Testis (tissue), 2 donors: ENCODE measurements at regions not wholly inside any gene's neighbourhood (a gene's known extent, or its start where the extent isn't known, plus 50 kb on each side); places are given as distances from the start of the nearest gene placed in this dataset.
"Not testable (repeated sequence)": the region's sequence is repeated elsewhere in the genome, so short reads cannot be mapped to it uniquely, and the experiment has no call there.

ENCODE experiments used
- DNase-seq: peaks from one replicate; pipeline ENCODE4 v3.0.0-alpha.2; 2019
- H3K27ac ChIP-seq, 2 donors: fragments of 200-600 bp; sonication (generic); one replicate each; pipeline ENCODE4 v1.5.1; 2019
- H3K27me3 ChIP-seq: fragments of 200-600 bp; sonication (generic); one replicate; pipeline ENCODE4 v1.5.1; 2019
- H3K36me3 ChIP-seq: fragments of 200-600 bp; sonication (generic); one replicate; pipeline ENCODE4 v1.5.1; 2017; ENCODE audit warnings: low read depth; ENCODE audit errors: missing control alignments
- H3K4me1 ChIP-seq: fragments of 200-600 bp; sonication (generic); one replicate; pipeline ENCODE4 v1.5.1; 2019
- H3K4me3 ChIP-seq, 2 donors: fragments of 200-600 bp; sonication (generic); one replicate each; pipeline ENCODE4 v1.5.1; 2017 to 2019
- H3K9me3 ChIP-seq: fragments of 200-600 bp; sonication (generic); one replicate; pipeline ENCODE4 v1.5.1; 2017
- POLR2A ChIP-seq: fragments of 450-650 bp; IDR thresholded peaks from one replicate; pipeline ENCODE4 v1.6.1; 2017; ENCODE audit warnings: antibody characterized with exemption, mild to moderate bottlenecking, moderate library complexity
- WGBS, 2 donors: methylation state at CpG; one replicate each; pipeline ENCODE4 v1.1.5; 2018; 5-methylcytosine and 5-hydroxymethylcytosine counted together
- intact Hi-C: fragments of 100-400 bp; cut with DNase I; formaldehyde crosslinking; loops from one replicate; pipeline ENCODE4 v1.15.1; 2023; ENCODE audit warnings: low total_unique reads
- TF ChIP-seq, protein P1 (sequence below), 3 experiments: fragments of 450-650 bp in 2 of 3; fragments of 200-600 bp in 1 of 3; sonication (generic) in 1 of 3; IDR thresholded peaks; one replicate each; pipeline ENCODE4 v1.5.1; 2016 to 2019; ENCODE audit warnings: antibody characterized with exemption in 3 of 3, mild to moderate bottlenecking in 2 of 3, moderate library complexity in 1 of 3

DNA sequence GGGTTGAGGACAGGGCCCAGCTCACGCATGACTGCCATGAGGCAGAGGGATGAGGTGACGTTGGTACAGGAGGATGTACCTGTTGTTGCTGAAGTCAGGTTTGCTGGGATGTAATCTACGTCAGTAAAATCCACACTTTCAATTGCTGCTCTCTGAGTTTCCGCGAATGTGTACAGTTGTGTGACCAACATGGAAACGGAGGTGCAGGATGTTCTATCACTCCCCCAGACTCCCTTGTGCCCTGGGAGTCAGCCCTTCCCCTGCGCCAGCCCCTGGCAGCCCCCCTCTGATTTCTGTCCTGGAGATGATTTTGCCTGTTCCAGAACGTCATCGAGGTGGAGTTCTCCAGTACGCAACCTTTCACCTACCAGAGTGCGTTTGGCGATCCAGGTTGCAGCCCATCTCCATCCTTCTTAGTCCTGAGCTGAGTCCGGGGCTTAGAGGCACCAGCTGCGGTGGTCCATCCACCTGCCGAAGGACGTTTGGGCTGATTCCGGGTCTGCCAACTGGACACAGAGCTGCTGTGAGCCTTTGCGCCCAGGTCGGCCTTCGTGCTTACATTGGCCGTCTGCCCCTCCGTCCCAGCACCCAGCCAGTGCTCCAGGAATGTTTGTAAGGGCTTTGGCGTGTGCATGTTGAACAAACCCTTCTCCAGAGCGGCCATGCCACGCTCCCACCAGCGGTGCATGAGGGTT lies 213.5 kb upstream of the ZNF469 start:
- H3K4me3 ChIP-seq, H3K36me3 ChIP-seq, H3K27ac ChIP-seq, DNase-seq, H3K9me3 ChIP-seq, H3K4me1 ChIP-seq, intact Hi-C loops, H3K27me3 ChIP-seq: not testable (repeated sequence)
- WGBS, 2 donors: 83 to 91% methylated on average over 15 to 26 of the region's 26 CpGs

DNA sequence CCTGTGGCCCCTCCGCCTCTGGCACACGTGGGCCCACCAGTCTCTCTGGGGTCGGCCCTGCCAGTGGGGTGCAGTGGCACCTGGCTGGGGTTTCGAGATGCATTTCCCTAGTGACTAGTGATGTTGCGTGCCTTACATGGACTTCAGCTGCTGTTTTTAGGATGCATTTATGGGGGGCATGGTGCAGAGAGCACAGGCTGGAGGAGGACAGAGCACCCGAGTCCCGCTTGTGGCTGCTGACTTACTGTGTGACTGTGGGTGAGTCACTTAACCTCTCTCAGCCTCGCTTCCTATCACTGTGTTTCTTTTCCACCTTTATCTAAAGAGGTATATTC lies 213.0 kb upstream of the ZNF469 start:
- H3K4me1 ChIP-seq, H3K27me3 ChIP-seq, intact Hi-C loops, H3K27ac ChIP-seq, H3K36me3 ChIP-seq, DNase-seq, H3K9me3 ChIP-seq, H3K4me3 ChIP-seq: not testable (repeated sequence)
- WGBS, 2 donors: 88 to 91% methylated on average over 3 to 8 of the region's 8 CpGs

- no peaks in the 10 kb centered on the region for H3K36me3 ChIP-seq
- no peak overlapping the region for H3K27ac ChIP-seq
- DNase-seq: no peak
- no peaks in the 10 kb centered on the region for H3K4me1 ChIP-seq
- H3K27me3 ChIP-seq: no peaks in the 10 kb centered on the region
- TF ChIP-seq, protein P1, sequence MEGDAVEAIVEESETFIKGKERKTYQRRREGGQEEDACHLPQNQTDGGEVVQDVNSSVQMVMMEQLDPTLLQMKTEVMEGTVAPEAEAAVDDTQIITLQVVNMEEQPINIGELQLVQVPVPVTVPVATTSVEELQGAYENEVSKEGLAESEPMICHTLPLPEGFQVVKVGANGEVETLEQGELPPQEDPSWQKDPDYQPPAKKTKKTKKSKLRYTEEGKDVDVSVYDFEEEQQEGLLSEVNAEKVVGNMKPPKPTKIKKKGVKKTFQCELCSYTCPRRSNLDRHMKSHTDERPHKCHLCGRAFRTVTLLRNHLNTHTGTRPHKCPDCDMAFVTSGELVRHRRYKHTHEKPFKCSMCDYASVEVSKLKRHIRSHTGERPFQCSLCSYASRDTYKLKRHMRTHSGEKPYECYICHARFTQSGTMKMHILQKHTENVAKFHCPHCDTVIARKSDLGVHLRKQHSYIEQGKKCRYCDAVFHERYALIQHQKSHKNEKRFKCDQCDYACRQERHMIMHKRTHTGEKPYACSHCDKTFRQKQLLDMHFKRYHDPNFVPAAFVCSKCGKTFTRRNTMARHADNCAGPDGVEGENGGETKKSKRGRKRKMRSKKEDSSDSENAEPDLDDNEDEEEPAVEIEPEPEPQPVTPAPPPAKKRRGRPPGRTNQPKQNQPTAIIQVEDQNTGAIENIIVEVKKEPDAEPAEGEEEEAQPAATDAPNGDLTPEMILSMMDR (IDR thresholded peaks at IDR 0.05): no peak
- TF ChIP-seq POLR2A: no peak
- H3K4me3 ChIP-seq: no peak overlapping the region
- no peaks in the 10 kb centered on the region for H3K9me3 ChIP-seq
- WGBS, 2 donors: 90 to 91% methylated on average over 17 of the region's 17 CpGs
- intact Hi-C loops: no loop called here
Measured at GRCh38 chr16:88170528-88170991, 212.2 kb upstream of the ZNF469 start.

- H3K4me1 ChIP-seq, intact Hi-C loops, H3K4me3 ChIP-seq, H3K9me3 ChIP-seq, H3K27me3 ChIP-seq, DNase-seq, H3K36me3 ChIP-seq, H3K27ac ChIP-seq: not testable (repeated sequence)
- WGBS, 2 donors: 83 to 100% methylated on average over 1 of the region's 1 CpG
Measured at GRCh38 chr16:88171126-88171525, 211.6 kb upstream of the ZNF469 start.

DNA sequence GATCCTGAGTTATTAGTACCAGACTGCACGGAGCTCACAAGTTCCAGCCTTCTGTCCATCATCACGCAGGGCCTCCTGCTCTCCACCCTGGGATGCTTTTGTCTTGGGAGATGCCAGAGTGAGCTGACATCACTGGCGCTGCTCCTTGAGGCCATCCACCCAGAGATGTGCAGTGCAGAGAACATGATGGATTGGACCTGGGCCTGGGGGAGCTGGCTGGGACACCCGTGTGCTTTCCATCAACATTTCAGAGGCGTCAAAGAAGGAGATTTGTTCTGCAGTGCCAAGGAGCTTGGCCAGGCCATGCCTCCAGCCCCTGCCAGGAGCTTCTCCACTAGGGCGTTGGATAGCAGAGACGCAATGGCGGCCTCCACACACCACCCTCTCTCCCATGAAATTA lies 206.6 kb upstream of the ZNF469 start:
- H3K9me3 ChIP-seq, H3K27me3 ChIP-seq, H3K36me3 ChIP-seq, DNase-seq, H3K27ac ChIP-seq, H3K4me3 ChIP-seq, intact Hi-C loops, H3K4me1 ChIP-seq: not testable (repeated sequence)
- 88 to 97% methylated on average over 3 to 4 of the region's 8 CpGs for WGBS, 2 donors

GRCh38 chr16:88176591-88177180 lies 206.1 kb upstream of the ZNF469 start:
- DNase-seq, H3K4me1 ChIP-seq, H3K27me3 ChIP-seq, H3K27ac ChIP-seq, H3K9me3 ChIP-seq, H3K4me3 ChIP-seq, intact Hi-C loops, H3K36me3 ChIP-seq: not testable (repeated sequence)
- 88 to 91% methylated on average over 23 of the region's 23 CpGs for WGBS, 2 donors

GRCh38 chr16:88178251-88178650 lies 204.5 kb upstream of the ZNF469 start:
- H3K27me3 ChIP-seq, H3K36me3 ChIP-seq, H3K4me1 ChIP-seq, H3K27ac ChIP-seq, DNase-seq, H3K4me3 ChIP-seq, intact Hi-C loops, H3K9me3 ChIP-seq: not testable (repeated sequence)
- 83 to 88% methylated on average over 15 of the region's 15 CpGs for WGBS, 2 donors

DNA sequence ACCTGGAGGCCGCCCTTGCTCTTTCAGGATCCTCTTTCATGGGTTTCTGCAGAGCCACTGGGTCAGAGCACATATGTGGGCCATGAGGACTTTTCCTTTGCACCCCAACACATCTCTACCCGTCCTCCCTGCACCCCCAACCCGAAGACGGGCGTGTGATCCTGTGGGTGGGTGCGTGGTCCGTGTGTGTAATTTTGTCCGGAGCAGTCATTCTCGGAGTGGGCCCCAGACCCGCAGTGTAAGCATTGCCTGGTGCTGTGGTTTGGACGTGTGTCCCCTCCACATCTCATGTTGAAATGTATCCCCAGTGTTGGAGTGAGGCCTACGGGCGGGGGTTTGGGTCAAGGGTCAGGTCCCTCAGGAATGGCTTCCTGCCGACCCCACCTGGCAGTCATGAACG lies 203.9 kb upstream of the ZNF469 start:
- H3K27ac ChIP-seq, H3K4me3 ChIP-seq, H3K36me3 ChIP-seq, H3K4me1 ChIP-seq, H3K9me3 ChIP-seq, H3K27me3 ChIP-seq, intact Hi-C loops, DNase-seq: not testable (repeated sequence)
- 59 to 86% methylated on average over 4 to 15 of the region's 15 CpGs for WGBS, 2 donors

- 64 to 72% methylated on average over 26 to 33 of the region's 33 CpGs for WGBS, 2 donors
- DNase-seq, H3K27ac ChIP-seq, H3K36me3 ChIP-seq, H3K4me1 ChIP-seq, H3K9me3 ChIP-seq, H3K27me3 ChIP-seq, intact Hi-C loops, H3K4me3 ChIP-seq: not testable (repeated sequence)
Measured at GRCh38 chr16:88182967-88183881, 199.5 kb upstream of the ZNF469 start.

DNA sequence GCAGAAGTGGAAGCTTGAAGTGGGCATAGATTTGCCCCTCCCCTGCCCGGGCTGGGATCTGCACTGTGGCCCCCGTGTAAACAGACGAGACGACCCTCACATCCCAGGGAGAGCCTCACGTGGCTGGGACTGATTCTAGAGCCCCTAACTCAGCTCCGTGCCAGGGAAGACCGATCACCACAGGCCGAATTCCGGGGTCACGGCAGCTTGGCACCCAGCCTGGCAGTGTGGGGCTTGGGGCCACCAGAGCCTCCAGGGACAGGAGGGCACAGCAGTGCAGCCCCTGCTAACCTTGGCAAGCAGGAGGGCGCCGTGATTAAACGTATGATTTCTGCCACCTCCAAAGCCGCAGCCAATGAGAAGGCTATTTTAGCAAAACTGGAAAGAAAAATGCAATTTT lies 198.7 kb upstream of the ZNF469 start:
- H3K27me3 ChIP-seq, H3K4me1 ChIP-seq, H3K4me3 ChIP-seq, H3K36me3 ChIP-seq, H3K27ac ChIP-seq, H3K9me3 ChIP-seq, intact Hi-C loops, DNase-seq: not testable (repeated sequence)
- 68% methylated on average over 8 of the region's 14 CpGs; no CpG with 5 or more reads in 1 of the 2 donors for WGBS, 2 donors
